Body of pancreas (tissue), 4 donors: ENCODE measurements at regions not wholly inside any gene's neighbourhood (a gene's known extent, or its start where the extent isn't known, plus 50 kb on each side); places are given as distances from the start of the nearest gene placed in this dataset.

ENCODE experiments used
- CTCF ChIP-seq, 7 experiments: fragments of 450-650 bp in 4 of 7; fragments of 200-600 bp in 3 of 7; sonication (generic) in 3 of 7; IDR thresholded peaks; one replicate each; pipeline ENCODE4 v1.5.1; 2016 to 2019; ENCODE audit warnings: antibody characterized with exemption in 7 of 7
- POLR2A ChIP-seq, 3 donors: fragments of 450-650 bp; IDR thresholded peaks; one replicate each; pipeline ENCODE4 v1.6.1; 2016; ENCODE audit warnings: antibody characterized with exemption in 3 of 3, mild to moderate bottlenecking in 2 of 3

- TF ChIP-seq CTCF (IDR thresholded peaks at IDR 0.05) = no peak
- TF ChIP-seq POLR2A (IDR thresholded peaks at IDR 0.05) = no peak
Observed at GRCh38 chr6:26246058-26246457, 118.9 kb upstream of the BTN3A2 start.
